ENCODE measurements at regions not wholly inside any gene's neighbourhood (a gene's known extent, or its start where the extent isn't known, plus 50 kb on each side); places are given as distances from the start of the nearest gene placed in this dataset.
"Not testable (repeated sequence)": the region's sequence is repeated elsewhere in the genome, so short reads cannot be mapped to it uniquely, and the experiment has no call there.

GRCh38 chr6:137399881-137400443 lies 94.2 kb downstream of the OLIG3 start:
- DNase-seq: peak; percentile 55
- ATAC-seq: peak; percentile 87
- Mint-ChIP-seq H3K9me3 (ENCODE audit: low read depth) (no peaks in the 10 kb centered on the region), H3K4me1 (peaks cover 10% of the 10 kb centered on the region), H3K27ac (no peak overlapping the region), H3K4me3 (no peak overlapping the region), H3K36me3 (ENCODE audit: low read depth) (no peaks in the 10 kb centered on the region), H3K27me3 (no peaks in the 10 kb centered on the region)
- intact Hi-C loops (cut with DNase I, micrococcal nuclease): loop anchor here in 1 of 2 experiments (1.0 kb wide), 1 partner anchor 11 kb away; no protein-coding TSS in a partner anchor
- ChIA-PET CTCF (interaction anchor here (0.8 to 1.6 kb wide), 4 partner anchors 8 to 86 kb away, joined by 3 to 4 read pairs (median 3); no protein-coding TSS in a partner anchor), POLR2A (no interaction called here)

- no peaks in the 10 kb centered on the region for H3K27me3 Mint-ChIP-seq
- no peak overlapping the region for H3K4me3 Mint-ChIP-seq
- no peaks in the 10 kb centered on the region for H3K36me3 Mint-ChIP-seq (ENCODE audit: low read depth)
- peaks cover 22% of the 10 kb centered on the region for H3K4me1 Mint-ChIP-seq
- POLR2A ChIA-PET: no interaction called here
- CTCF ChIA-PET: interaction anchor here (0.6 kb wide), 1 partner anchor 27 kb away, joined by 3 read pairs; no protein-coding TSS in a partner anchor
- intact Hi-C loops (cut with DNase I, micrococcal nuclease): no loop called here
- ATAC-seq (no peak), DNase-seq (no peak)
- no peak overlapping the region for H3K27ac Mint-ChIP-seq
- no peaks in the 10 kb centered on the region for H3K9me3 Mint-ChIP-seq (ENCODE audit: low read depth)
These were observed 98.9 kb downstream of the OLIG3 start for GRCh38 chr6:137395316-137395715.

GRCh38 chr6:137391061-137391814 lies 103.0 kb downstream of the OLIG3 start:
- DNase-seq: no peak
- no peak for ATAC-seq
- H3K36me3 Mint-ChIP-seq (ENCODE audit: low read depth): no peaks in the 10 kb centered on the region
- CTCF ChIA-PET: interaction anchor here (1.3 to 1.5 kb wide), 2 partner anchors 9 to 24 kb away, joined by 4 to 5 read pairs; no protein-coding TSS in a partner anchor
- no peaks in the 10 kb centered on the region for H3K9me3 Mint-ChIP-seq (ENCODE audit: low read depth)
- H3K4me1 Mint-ChIP-seq: peaks cover 40% of the 10 kb centered on the region
- no peak overlapping the region for H3K27ac Mint-ChIP-seq
- POLR2A ChIA-PET: no interaction called here
- intact Hi-C loops (cut with DNase I, micrococcal nuclease): no loop called here
- no peak overlapping the region for H3K4me3 Mint-ChIP-seq
- H3K27me3 Mint-ChIP-seq: no peaks in the 10 kb centered on the region

- Mint-ChIP-seq H3K27ac (no peak overlapping the region), H3K4me1 (peaks cover 40% of the 10 kb centered on the region), H3K27me3 (no peaks in the 10 kb centered on the region), H3K4me3 (no peak overlapping the region), H3K36me3 (ENCODE audit: low read depth) (no peaks in the 10 kb centered on the region), H3K9me3 (ENCODE audit: low read depth) (no peaks in the 10 kb centered on the region)
- no peak for ATAC-seq
- intact Hi-C loops (cut with DNase I, micrococcal nuclease): no loop called here
- no peak for DNase-seq
- ChIA-PET CTCF (interaction anchor here (0.5 kb wide), 1 partner anchor 614 kb away, joined by 3 read pairs; no protein-coding TSS in a partner anchor), POLR2A (no interaction called here)
These were observed 103.9 kb downstream of the OLIG3 start for GRCh38 chr6:137390334-137390733.

- H3K4me3 Mint-ChIP-seq: peak overlapping the region; percentile 1
- no peaks in the 10 kb centered on the region for H3K27me3 Mint-ChIP-seq
- peak; percentile 99 for ATAC-seq
- no peaks in the 10 kb centered on the region for H3K36me3 Mint-ChIP-seq (ENCODE audit: low read depth)
- H3K4me1 Mint-ChIP-seq: peaks cover 40% of the 10 kb centered on the region
- CTCF ChIA-PET: interaction anchor here (0.7 kb wide), 1 partner anchor 403 kb away, joined by 3 read pairs; no protein-coding TSS in a partner anchor
- H3K9me3 Mint-ChIP-seq (ENCODE audit: low read depth): no peaks in the 10 kb centered on the region
- POLR2A ChIA-PET: interaction anchor here (0.7 kb wide), 2 partner anchors 21 to 1577 kb away, joined by 3 read pairs; no protein-coding TSS in a partner anchor
- peak overlapping the region; percentile 64 for H3K27ac Mint-ChIP-seq
- intact Hi-C loops (cut with DNase I, micrococcal nuclease): loop anchor here (1.0 to 2.0 kb wide), 3 partner anchors 11 to 46 kb away; no protein-coding TSS in a partner anchor
- peak; percentile 88 for DNase-seq
These were observed 105.0 kb downstream of the OLIG3 start for GRCh38 chr6:137389150-137389704.

GRCh38 chr6:137387096-137387764 lies 107.0 kb downstream of the OLIG3 start:
- ChIA-PET CTCF (interaction anchor here (0.6 to 1.5 kb wide), 3 partner anchors 20 to 208 kb away, joined by 3 read pairs; no protein-coding TSS in a partner anchor), POLR2A (no interaction called here)
- no peaks in the 10 kb centered on the region for H3K9me3 Mint-ChIP-seq (ENCODE audit: low read depth)
- no peaks in the 10 kb centered on the region for H3K36me3 Mint-ChIP-seq (ENCODE audit: low read depth)
- peaks cover 40% of the 10 kb centered on the region for H3K4me1 Mint-ChIP-seq
- DNase-seq: no peak
- H3K27me3 Mint-ChIP-seq: no peaks in the 10 kb centered on the region
- ATAC-seq: no peak
- no peak overlapping the region for H3K4me3 Mint-ChIP-seq
- no peak overlapping the region for H3K27ac Mint-ChIP-seq
- intact Hi-C loops (cut with DNase I, micrococcal nuclease): no loop called here

- ATAC-seq; DNase-seq; H3K27ac Mint-ChIP-seq; POLR2A ChIA-PET; H3K27me3 Mint-ChIP-seq; CTCF ChIA-PET; H3K9me3 Mint-ChIP-seq (ENCODE audit: low read depth); intact Hi-C loops (cut with DNase I, micrococcal nuclease); H3K4me1 Mint-ChIP-seq; H3K36me3 Mint-ChIP-seq (ENCODE audit: low read depth); H3K4me3 Mint-ChIP-seq: not testable (repeated sequence)
These were observed 110.9 kb downstream of the OLIG3 start for GRCh38 chr6:137383287-137383686.

- DNase-seq (no peak), ATAC-seq (no peak)
- Mint-ChIP-seq H3K27ac (no peak overlapping the region), H3K36me3 (ENCODE audit: low read depth) (no peaks in the 10 kb centered on the region), H3K4me1 (peaks cover 6% of the 10 kb centered on the region), H3K27me3 (no peaks in the 10 kb centered on the region), H3K4me3 (no peak overlapping the region), H3K9me3 (ENCODE audit: low read depth) (peaks cover 2% of the 10 kb centered on the region)
- POLR2A ChIA-PET: no interaction called here
- CTCF ChIA-PET: interaction anchor here (0.7 kb wide), 1 partner anchor 8 kb away, joined by 3 read pairs; no protein-coding TSS in a partner anchor
- intact Hi-C loops (cut with DNase I, micrococcal nuclease): no loop called here
These were observed 116.2 kb downstream of the OLIG3 start for GRCh38 chr6:137378090-137378369.

GRCh38 chr6:137373296-137373695 lies 120.9 kb downstream of the OLIG3 start:
- peaks cover 2% of the 10 kb centered on the region for H3K4me1 Mint-ChIP-seq
- H3K36me3 Mint-ChIP-seq (ENCODE audit: low read depth): no peaks in the 10 kb centered on the region
- ATAC-seq (no peak), DNase-seq (no peak)
- intact Hi-C loops (cut with DNase I, micrococcal nuclease): no loop called here
- POLR2A ChIA-PET: no interaction called here
- CTCF ChIA-PET: interaction anchor here (1.0 kb wide), 1 partner anchor 10 kb away, joined by 3 read pairs; no protein-coding TSS in a partner anchor
- H3K27me3 Mint-ChIP-seq: no peaks in the 10 kb centered on the region
- no peak overlapping the region for H3K4me3 Mint-ChIP-seq
- no peak overlapping the region for H3K27ac Mint-ChIP-seq
- no peaks in the 10 kb centered on the region for H3K9me3 Mint-ChIP-seq (ENCODE audit: low read depth)

- no peaks in the 10 kb centered on the region for H3K9me3 Mint-ChIP-seq (ENCODE audit: low read depth)
- H3K4me1 Mint-ChIP-seq: peaks cover 2% of the 10 kb centered on the region
- no peak for DNase-seq
- intact Hi-C loops (cut with DNase I, micrococcal nuclease): no loop called here
- no peak for ATAC-seq
- no peaks in the 10 kb centered on the region for H3K36me3 Mint-ChIP-seq (ENCODE audit: low read depth)
- no peaks in the 10 kb centered on the region for H3K27me3 Mint-ChIP-seq
- ChIA-PET POLR2A (interaction anchor here (0.6 kb wide), 1 partner anchor 43 kb away, joined by 5 read pairs; no protein-coding TSS in a partner anchor), CTCF (interaction anchor here (1.0 to 1.1 kb wide), 3 partner anchors 9 to 267 kb away, joined by 3 read pairs; no protein-coding TSS in a partner anchor)
- H3K4me3 Mint-ChIP-seq: no peak overlapping the region
- H3K27ac Mint-ChIP-seq: no peak overlapping the region
These were observed 121.7 kb downstream of the OLIG3 start for GRCh38 chr6:137372532-137372931.

GRCh38 chr6:137371634-137372016 lies 122.6 kb downstream of the OLIG3 start:
- CTCF ChIA-PET: interaction anchor here (1.1 kb wide), 1 partner anchor 266 kb away, joined by 3 read pairs; no protein-coding TSS in a partner anchor

More at GRCh38 chr6:137371634-137372016, 122.6 kb downstream of the OLIG3 start:
- Mint-ChIP-seq H3K36me3 (ENCODE audit: low read depth) (no peaks in the 10 kb centered on the region), H3K9me3 (ENCODE audit: low read depth) (no peaks in the 10 kb centered on the region), H3K27me3 (no peaks in the 10 kb centered on the region), H3K27ac (no peak overlapping the region), H3K4me3 (no peak overlapping the region), H3K4me1 (peaks cover 2% of the 10 kb centered on the region)
- DNase-seq (no peak), ATAC-seq (no peak)
- POLR2A ChIA-PET: no interaction called here
- intact Hi-C loops (cut with DNase I, micrococcal nuclease): no loop called here

Data from activated CD4-positive, alpha-beta T cell treated with anti-CD3 and anti-CD28 coated beads for 36 hours (primary cell).